Adrenal gland (tissue), 9 donors: ENCODE measurements at regions not wholly inside any gene's neighbourhood (a gene's known extent, or its start where the extent isn't known, plus 50 kb on each side); places are given as distances from the start of the nearest gene placed in this dataset.
"Not testable (repeated sequence)": the region's sequence is repeated elsewhere in the genome, so short reads cannot be mapped to it uniquely, and the experiment has no call there.

ENCODE experiments used
- DNase-seq, 7 donors: peaks; one replicate each; pipeline ENCODE4 v3.0.0-alpha.2; 2019 to 2020
- H3K27ac ChIP-seq, 5 donors: fragments of 200-600 bp; sonication (generic) in 4 of 5; 1 replicate in 3 of 5; 2 replicates in 2 of 5; pipeline versions ENCODE4 v1.5.1 to v1.8.0; 2016 to 2020; ENCODE audit warnings: mild to moderate bottlenecking in 1 of 5
- H3K27me3 ChIP-seq: fragments of 200-600 bp; 2 replicates; pipeline ENCODE4 v1.8.0; 2021
- H3K36me3 ChIP-seq, 2 donors: fragments of 200-600 bp; replicated peaks in 1 of 2; 1 replicate in 1 of 2; 2 replicates in 1 of 2; pipeline versions ENCODE4 v1.5.1 to v1.8.0; 2018 to 2022
- H3K4me1 ChIP-seq, 2 donors: fragments of 200-600 bp; replicated peaks in 1 of 2; 1 replicate in 1 of 2; 2 replicates in 1 of 2; pipeline versions ENCODE4 v1.5.1 to v1.8.0; 2018 to 2021
- H3K4me3 ChIP-seq, 4 donors: fragments of 200-600 bp; sonication (generic) in 3 of 4; one replicate each; pipeline ENCODE4 v1.5.1; 2016 to 2018
- H3K9me3 ChIP-seq, 3 donors: fragments of 200-600 bp; sonication (generic) in 1 of 3; replicated peaks in 1 of 3; 1 replicate in 2 of 3; 2 replicates in 1 of 3; pipeline versions ENCODE4 v1.5.1 to v1.8.0; 2016 to 2021
- CTCF ChIP-seq, 6 experiments: fragments of 450-650 bp in 4 of 6; fragments of 200-600 bp in 2 of 6; sonication (generic) in 1 of 6; IDR thresholded peaks; 1 replicate in 5 of 6; 2 replicates in 1 of 6; pipeline versions ENCODE4 v1.5.1 to v1.8.0; 2016 to 2021; ENCODE audit warnings: antibody characterized with exemption in 6 of 6, mild to moderate bottlenecking in 2 of 6, moderate library complexity in 1 of 6
- POLR2A ChIP-seq, 2 donors: fragments of 450-650 bp; IDR thresholded peaks; one replicate each; pipeline ENCODE4 v1.6.1; 2017; ENCODE audit warnings: antibody characterized with exemption in 2 of 2, mild to moderate bottlenecking in 2 of 2, moderate library complexity in 1 of 2
- WGBS, 4 donors: extraction: QIAGEN DNeasy Blood & Tissue Kit in 2 of 4; methylation state at CpG; one replicate each; pipeline versions ENCODE4 v1.1.5 to v1.1.7; 2013 to 2017; 5-methylcytosine and 5-hydroxymethylcytosine counted together
- intact Hi-C, 2 donors: fragments of 100-400 bp; cut with DNase I; formaldehyde crosslinking; loops; one replicate each; pipeline versions ENCODE4 v1.14.1 to v1.15.0; 2022 to 2023
- donor health status: healthy with polysubstance abuse.
- donor health status: Bipolar disorder and iron deficiency.
- donor health status: DM: yes; HTN: yes; CAD: no.
- donor health status: DM: no; HTN: no; CAD: no.
- donor health status: DM: no; HTN: no; CAD: no.

GRCh38 chr1:3996846-3997705 is 97.0 kb upstream of the C1orf174 start:
- TF ChIP-seq POLR2A (IDR thresholded peaks at IDR 0.05), result no peak
- no peak for TF ChIP-seq CTCF (IDR thresholded peaks at IDR 0.05)
- intact Hi-C loops, result no loop called here
- Histone ChIP-seq H3K4me1 (no peaks in the 10 kb centered on the region), H3K9me3 (no peaks in the 10 kb centered on the region), H3K27ac (no peak overlapping the region), H3K36me3 (no peaks in the 10 kb centered on the region), H3K27me3 (peaks cover 4% of the 10 kb centered on the region), H3K4me3 (no peak overlapping the region)
- DNase-seq, result no peak
- whole genome bisulfite sequencing, 4 donors, result 78 to 86% (median 82%) methylated on average over 15 of the region's 15 CpGs

- WGBS, 4 donors, result 74 to 83% (median 79%) methylated on average over 4 to 10 of the region's 10 CpGs
- Histone ChIP-seq H3K36me3 (no peaks in the 10 kb centered on the region), H3K27ac (no peak overlapping the region), H3K4me1 (no peaks in the 10 kb centered on the region), H3K27me3 (peaks cover 4% of the 10 kb centered on the region), H3K9me3 (no peaks in the 10 kb centered on the region), H3K4me3 (no peak overlapping the region)
- TF ChIP-seq CTCF (IDR thresholded peaks at IDR 0.05), result no peak
- no peak for TF ChIP-seq POLR2A (IDR thresholded peaks at IDR 0.05)
- no peak for DNase-seq
- intact Hi-C loops, result no loop called here
Observed at GRCh38 chr1:3998086-3998485, 98.0 kb upstream of the C1orf174 start.

GRCh38 chr1:3999514-3999913 is 99.4 kb upstream of the C1orf174 start:
- H3K4me3 ChIP-seq, DNase-seq, intact Hi-C loops, H3K27ac ChIP-seq, H3K4me1 ChIP-seq, H3K27me3 ChIP-seq, H3K36me3 ChIP-seq, H3K9me3 ChIP-seq: not testable (repeated sequence)
- 45 to 49% (median 47%) methylated on average over 11 to 16 of the region's 19 CpGs for WGBS, 4 donors

GRCh38 chr1:3999941-4000735 is 100.1 kb upstream of the C1orf174 start:
- Histone ChIP-seq H3K36me3 (no peaks in the 10 kb centered on the region), H3K9me3 (no peaks in the 10 kb centered on the region), H3K27ac (no peak overlapping the region), H3K27me3 (peaks cover 4% of the 10 kb centered on the region), H3K4me1 (no peaks in the 10 kb centered on the region), H3K4me3 (no peak overlapping the region)
- WGBS, 4 donors, result 57 to 69% (median 66%) methylated on average over 8 to 21 of the region's 21 CpGs
- intact Hi-C loops, result no loop called here
- DNase-seq, result no peak
- no peak for TF ChIP-seq CTCF (IDR thresholded peaks at IDR 0.05)
- no peak for TF ChIP-seq POLR2A (IDR thresholded peaks at IDR 0.05)
